ENCODE measurements at regions not wholly inside any gene's neighbourhood (a gene's known extent, or its start where the extent isn't known, plus 50 kb on each side); places are given as distances from the start of the nearest gene placed in this dataset.
A peak's percentile ranks its signal among the peaks of the same experiment; 100 is the strongest.

- TF ChIP-seq CTCF (conservative IDR thresholded peaks at IDR 0.05): no peak
- peaks cover 5% of the 10 kb centered on the region for H3K4me1 Mint-ChIP-seq (ENCODE audit: unreplicated experiment)
- no peak overlapping the region for H3K27ac Mint-ChIP-seq
- H3K27me3 Mint-ChIP-seq: peaks cover 5% of the 10 kb centered on the region
- H3K9me3 Mint-ChIP-seq: no peaks in the 10 kb centered on the region
- H3K36me3 Mint-ChIP-seq: no peaks in the 10 kb centered on the region
- H3K4me3 Mint-ChIP-seq: no peak overlapping the region
- peak; percentile 48 for DNase-seq (ENCODE audit: extremely low spot score, unreplicated experiment)
Observed at GRCh38 chr10:42981358-42982236, 95.3 kb upstream of the RET start.

GRCh38 chr10:42982891-42983506 lies 93.9 kb upstream of the RET start:
- Mint-ChIP-seq H3K9me3 (no peaks in the 10 kb centered on the region), H3K4me1 (ENCODE audit: unreplicated experiment) (peaks cover 5% of the 10 kb centered on the region), H3K27ac (no peak overlapping the region), H3K36me3 (no peaks in the 10 kb centered on the region), H3K4me3 (no peak overlapping the region), H3K27me3 (peaks cover 5% of the 10 kb centered on the region)
- no peak for TF ChIP-seq CTCF (conservative IDR thresholded peaks at IDR 0.05)
- no peak for DNase-seq (ENCODE audit: extremely low spot score, unreplicated experiment)

- TF ChIP-seq CTCF (conservative IDR thresholded peaks at IDR 0.05): no peak
- Mint-ChIP-seq H3K4me1 (ENCODE audit: unreplicated experiment) (peaks cover 5% of the 10 kb centered on the region), H3K4me3 (no peak overlapping the region), H3K27me3 (peaks cover 5% of the 10 kb centered on the region), H3K9me3 (no peaks in the 10 kb centered on the region), H3K27ac (no peak overlapping the region), H3K36me3 (no peaks in the 10 kb centered on the region)
- no peak for DNase-seq (ENCODE audit: extremely low spot score, unreplicated experiment)
Observed at GRCh38 chr10:42983591-42983990, 93.3 kb upstream of the RET start.

GRCh38 chr10:42984035-42984610 lies 92.7 kb upstream of the RET start:
- no peak for DNase-seq (ENCODE audit: extremely low spot score, unreplicated experiment)
- H3K4me3 Mint-ChIP-seq: no peak overlapping the region
- H3K9me3 Mint-ChIP-seq: no peaks in the 10 kb centered on the region
- peaks cover 5% of the 10 kb centered on the region for H3K27me3 Mint-ChIP-seq
- peaks cover 7% of the 10 kb centered on the region for H3K4me1 Mint-ChIP-seq (ENCODE audit: unreplicated experiment)
- H3K27ac Mint-ChIP-seq: no peak overlapping the region
- no peak for TF ChIP-seq CTCF (conservative IDR thresholded peaks at IDR 0.05)
- H3K36me3 Mint-ChIP-seq: no peaks in the 10 kb centered on the region

GRCh38 chr10:42984761-42985325 lies 92.0 kb upstream of the RET start:
- Mint-ChIP-seq H3K4me1 (ENCODE audit: unreplicated experiment) (peaks cover 6% of the 10 kb centered on the region), H3K4me3 (no peak overlapping the region), H3K36me3 (no peaks in the 10 kb centered on the region), H3K9me3 (no peaks in the 10 kb centered on the region), H3K27me3 (peaks cover 5% of the 10 kb centered on the region), H3K27ac (no peak overlapping the region)
- no peak for TF ChIP-seq CTCF (conservative IDR thresholded peaks at IDR 0.05)
- no peak for DNase-seq (ENCODE audit: extremely low spot score, unreplicated experiment)
